SW 1271 (cell line): ENCODE measurements at regions not wholly inside any gene's neighbourhood (a gene's known extent, or its start where the extent isn't known, plus 50 kb on each side); places are given as distances from the start of the nearest gene placed in this dataset.

Experiments
- DNase-seq, 2 experiments: peaks; one replicate each; lab custom pipeline; 2025; lab: John Stamatoyannopoulos, UW

DNA sequence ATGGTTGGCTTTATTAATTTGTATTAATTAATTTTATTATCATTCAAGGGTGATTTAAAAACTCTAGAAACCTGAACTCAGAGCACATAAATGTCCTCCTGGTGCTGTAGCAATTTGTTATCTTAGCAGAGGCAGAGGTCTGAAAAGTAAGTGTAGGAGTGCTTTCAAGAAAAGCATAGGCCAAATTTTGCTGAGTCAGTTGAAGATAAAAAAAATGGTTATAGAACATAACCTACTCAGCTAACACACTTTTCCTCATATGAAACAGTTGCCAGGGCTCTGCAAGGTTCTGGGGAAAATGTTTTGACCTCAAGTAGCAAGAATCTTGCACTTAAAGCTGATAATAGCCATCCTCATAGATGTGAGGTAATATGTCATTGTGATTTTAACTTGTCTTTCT is 53.5 kb upstream of the CHODL start:
- DNase-seq, result no peak

DNA sequence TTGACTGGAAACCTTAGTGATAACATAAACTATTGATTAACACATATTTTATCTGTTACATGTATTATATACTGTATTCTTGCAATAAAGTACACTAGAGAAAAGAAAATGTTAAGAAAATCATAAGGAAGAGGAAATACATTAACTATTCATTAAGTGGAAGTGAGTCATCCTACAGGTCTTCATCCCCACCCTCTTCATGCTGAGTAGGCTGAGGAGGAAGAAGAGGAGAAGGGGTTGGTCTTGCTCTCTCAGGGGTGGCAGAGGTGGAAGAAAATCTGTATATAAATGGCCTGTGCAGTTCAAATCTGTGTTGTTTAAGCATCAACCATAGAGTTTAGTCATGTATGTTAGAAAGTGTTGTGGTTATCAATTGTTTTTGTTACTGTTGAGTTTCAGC is 66.1 kb upstream of the CHODL start:
- no peak for DNase-seq

DNA sequence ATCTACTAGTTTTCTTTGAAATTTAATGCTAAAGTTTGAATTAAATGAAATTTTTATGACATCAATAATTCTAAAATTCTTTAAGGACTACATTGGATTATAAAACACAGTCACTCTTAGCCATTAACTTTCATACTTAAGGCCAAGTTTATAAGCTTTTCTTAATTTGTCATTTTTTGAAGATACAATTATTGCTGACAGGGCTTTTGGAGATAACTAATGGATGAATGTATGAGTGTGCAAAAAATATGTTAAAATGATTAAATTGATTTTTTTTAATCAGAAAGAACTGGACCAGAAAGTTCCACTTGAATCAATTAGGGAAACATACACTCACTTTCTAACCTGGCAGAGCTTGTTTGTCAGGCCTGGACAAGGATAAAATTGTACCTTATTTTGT is 70.3 kb upstream of the CHODL start:
- DNase-seq, result no peak

DNA sequence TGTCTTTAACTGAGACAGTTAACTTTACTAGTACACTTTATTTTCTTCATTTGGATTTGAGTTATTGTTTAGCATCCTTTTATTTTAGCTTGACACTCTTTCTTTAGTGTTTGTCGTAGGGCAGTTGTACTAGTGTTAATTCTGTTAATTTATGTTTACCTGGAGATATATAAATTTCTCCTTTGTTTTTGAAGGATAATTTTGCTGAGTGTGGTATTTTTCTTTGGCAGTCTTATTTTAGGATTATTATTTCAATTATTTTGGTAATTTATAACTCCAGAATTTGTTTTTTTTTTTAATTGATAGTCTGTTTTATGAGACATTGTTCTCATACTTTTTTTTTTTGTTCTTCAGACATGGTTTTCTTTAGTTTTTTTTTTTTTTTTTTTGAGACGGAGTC is 73.8 kb upstream of the CHODL start:
- DNase-seq, result no peak

DNA sequence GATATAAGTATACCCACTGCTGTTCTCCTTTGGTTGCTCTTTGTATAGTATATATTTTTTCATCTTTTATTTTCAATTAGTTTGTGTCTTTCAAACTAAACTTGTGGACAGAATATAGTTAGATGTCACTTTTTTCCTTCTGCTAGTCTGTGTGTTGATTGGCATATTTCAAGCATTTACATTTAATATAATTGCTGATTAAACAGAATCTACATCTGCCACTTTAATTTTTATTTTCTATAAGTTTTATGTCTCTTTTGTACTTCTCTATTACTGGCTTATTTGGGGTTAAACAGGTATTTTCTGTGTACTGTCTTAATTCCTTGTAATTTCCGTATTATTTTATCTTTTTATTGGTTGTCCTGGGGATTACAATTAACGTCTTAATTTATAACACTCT is 74.4 kb upstream of the CHODL start:
- DNase-seq, result no peak

DNA sequence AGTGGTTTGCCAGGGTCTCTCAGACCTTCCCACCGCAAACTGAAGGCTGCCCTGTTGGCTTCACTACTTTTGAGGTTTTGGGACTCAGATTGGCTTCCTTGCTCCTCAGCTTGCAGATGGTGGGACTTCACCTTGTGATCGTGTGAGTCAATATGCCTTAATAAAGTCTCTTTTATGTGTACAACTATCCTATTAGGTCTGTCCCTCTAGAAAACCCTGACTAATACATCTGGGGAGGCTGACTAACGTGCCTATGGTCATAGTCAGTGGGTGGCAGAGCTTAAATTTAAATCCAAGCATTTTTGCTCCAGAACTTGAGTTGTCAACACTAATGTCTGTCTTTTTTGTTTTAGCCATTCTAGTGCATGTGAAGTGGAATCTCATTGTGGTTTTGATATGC is 76.5 kb upstream of the CHODL start:
- DNase-seq, result no peak

DNA sequence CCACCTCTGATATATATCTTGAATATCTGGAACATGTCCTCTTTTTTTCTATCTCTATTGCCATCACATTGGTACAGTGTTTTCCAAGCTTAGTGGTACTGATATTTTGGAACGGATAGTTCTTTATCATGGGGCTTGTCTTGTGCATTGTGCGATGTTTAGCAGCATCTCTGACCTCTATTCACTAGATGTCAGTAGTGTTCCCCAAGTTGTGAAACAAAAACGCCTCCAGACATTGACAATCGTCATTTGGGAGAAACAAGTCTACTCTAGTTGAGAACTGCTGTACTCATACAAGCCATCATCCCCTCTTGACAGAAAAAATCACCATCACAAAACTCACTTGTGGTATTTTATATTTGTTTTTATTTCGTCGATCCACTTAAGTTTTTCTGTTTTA is 79.7 kb upstream of the CHODL start:
- no peak for DNase-seq

DNA sequence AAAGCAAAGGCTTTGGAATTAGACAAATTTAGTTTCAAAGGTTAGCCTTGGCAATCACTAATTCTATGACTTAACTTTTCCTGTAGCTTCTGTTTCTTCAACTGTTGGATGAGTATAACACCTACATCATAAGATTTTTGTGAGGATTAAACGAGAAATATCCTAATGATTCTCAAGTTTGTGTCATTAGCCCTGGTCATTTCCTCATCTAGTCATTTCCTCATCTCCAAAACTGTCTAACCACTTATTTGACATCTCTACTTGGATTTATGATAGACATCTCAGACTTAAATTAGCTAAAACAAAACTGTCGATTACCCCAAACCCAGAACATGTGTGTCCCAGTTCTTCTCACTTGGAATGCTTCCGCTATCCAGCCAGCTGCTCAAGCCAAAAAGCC is 80.2 kb upstream of the CHODL start:
- no peak for DNase-seq

DNA sequence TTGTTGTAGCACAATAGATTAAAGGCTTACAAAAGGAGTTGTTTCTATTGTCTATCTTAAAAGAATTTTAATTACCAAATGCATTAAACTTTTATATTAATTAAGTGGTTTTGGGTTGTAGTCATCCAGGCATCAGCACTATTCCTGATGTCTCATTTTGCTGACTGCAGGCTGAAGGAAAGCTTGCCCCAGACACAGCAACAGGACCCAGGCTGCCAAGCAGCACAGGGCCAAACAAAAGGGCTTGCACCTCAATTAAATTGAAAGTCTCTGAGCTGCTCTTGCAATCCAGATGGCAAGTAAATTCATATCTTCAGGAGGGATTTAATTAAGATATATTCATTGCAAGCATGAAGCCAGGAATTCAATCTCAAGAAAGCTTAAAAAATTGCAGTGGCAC is 80.7 kb upstream of the CHODL start:
- no peak for DNase-seq

DNA sequence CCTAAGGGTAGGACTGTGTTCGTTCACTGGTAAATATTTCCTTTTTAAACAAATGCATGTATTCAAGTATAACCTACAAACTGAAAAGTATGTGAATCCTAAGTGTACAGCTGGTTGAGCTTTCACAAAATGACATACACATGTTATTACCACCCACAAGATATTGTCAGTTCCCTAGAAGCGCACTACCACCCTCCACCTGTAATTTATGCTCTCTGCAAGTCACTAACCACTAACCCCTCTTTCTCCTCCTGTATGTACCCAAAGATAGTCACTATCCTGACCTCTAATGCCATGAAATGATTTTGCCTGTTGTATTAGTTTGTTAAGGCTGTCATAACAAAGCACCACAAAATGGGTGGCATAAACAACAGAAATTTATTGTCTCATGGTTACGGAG is 82.8 kb upstream of the CHODL start:
- no peak for DNase-seq

DNA sequence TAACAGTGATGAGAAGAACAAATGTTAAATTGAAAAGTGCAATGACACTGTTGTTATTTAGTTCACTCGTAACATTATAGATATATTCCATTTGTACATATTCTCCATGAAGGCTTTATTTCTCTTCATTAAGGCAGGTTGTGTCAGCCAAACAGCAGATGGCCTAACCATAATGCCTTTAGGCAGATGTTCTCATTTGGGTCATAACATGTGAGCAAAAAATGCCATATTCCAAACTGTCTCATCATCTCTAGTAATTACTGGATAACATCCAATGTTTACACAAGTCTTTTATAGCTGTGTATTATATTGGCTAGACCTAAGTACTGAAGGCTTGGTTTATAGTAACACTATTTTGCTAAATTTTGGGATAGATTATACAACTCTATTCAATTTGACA is 87.2 kb upstream of the CHODL start:
- no peak for DNase-seq

DNA sequence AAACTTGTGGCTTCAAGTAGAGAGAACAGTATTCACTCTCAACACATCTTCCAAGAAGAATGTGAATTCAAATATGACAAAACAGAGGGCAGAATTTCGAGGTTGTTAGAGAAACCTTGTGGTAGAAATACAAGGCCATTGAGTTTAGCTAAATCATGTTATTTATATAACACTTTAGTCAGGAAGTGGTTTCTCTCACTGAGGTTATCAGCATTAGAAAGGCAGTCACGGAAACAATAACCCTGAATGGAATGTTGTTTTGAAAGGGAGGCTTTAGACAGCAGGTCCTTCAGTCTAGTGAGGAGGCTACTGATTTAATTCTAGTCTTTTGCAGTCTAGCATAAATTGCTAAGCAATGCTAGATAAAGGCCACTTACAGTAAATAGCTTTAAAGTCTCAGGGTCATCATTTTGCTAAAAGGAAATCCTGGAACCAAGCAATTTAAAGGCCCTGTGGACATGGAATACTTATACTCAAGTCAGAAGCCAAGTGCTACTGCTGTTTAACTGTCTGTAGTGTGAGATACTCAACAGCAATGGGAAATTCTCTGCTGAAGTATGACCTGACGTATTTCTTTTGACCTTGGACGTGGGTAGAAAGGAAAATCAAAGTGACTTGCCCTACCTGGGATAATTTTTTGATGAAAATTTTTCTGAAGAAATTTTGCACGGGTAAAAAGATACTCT is 89.0 kb upstream of the CHODL start:
- DNase-seq, result peak in 1 of 2 experiments; percentile 14

DNA sequence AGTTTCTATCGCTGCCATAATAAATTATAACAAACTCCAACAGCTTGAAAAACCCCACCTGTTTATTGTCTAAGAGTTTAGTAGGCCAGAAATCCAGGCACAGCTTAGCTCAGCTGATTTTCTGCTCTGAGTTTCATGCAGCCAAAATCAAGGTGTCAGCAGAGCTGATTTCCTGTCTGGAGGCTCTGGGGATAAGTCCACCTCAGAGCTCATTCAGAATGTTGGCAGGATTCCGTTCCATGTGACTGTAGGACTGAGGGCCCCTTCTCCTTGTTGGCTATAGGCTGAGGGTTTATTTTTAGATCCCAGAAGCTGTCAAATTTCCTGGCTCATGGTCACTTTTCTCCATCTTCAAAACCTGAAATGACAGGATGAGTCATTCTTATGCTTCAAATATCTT is 91.6 kb upstream of the CHODL start:
- no peak for DNase-seq

DNA sequence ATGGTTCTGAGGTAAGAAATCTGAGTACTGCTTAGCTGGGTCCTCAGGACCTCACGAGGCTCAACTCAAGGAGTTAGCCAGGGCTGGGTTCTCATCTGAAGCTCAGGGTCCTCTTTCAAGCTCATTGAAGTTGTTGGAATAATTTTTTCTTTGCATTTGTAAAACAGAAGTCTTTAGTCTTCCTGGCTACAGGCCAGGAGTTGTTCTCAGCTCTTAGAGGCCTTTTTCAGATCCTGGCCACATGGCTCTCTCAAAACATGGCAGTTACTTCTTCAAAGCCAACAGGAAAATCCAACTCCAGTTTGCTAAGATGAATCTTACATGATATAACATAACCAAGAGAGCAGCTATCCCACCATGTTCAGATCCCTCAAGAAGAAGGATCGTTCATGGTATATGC is 92.3 kb upstream of the CHODL start:
- no peak for DNase-seq

DNA sequence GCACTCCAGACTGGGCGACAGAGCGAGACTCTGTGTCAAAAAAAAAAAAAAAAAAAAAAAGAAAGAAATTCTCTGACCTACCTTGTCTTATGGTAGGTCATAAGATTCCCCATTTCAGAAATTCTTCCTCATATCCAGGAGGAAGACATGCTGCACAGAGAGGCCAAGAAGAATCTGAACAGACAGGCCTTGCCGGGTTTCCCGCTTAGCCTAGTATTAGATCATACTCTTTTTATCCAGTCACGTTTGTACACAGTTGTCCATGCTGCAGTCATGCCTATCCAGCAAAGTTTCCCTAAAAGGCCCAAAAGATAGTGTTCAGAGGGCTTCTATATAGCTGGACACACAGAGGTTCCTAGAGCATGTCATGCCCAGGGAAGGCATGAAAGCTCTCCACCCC is 93.6 kb upstream of the CHODL start:
- no peak for DNase-seq

DNA sequence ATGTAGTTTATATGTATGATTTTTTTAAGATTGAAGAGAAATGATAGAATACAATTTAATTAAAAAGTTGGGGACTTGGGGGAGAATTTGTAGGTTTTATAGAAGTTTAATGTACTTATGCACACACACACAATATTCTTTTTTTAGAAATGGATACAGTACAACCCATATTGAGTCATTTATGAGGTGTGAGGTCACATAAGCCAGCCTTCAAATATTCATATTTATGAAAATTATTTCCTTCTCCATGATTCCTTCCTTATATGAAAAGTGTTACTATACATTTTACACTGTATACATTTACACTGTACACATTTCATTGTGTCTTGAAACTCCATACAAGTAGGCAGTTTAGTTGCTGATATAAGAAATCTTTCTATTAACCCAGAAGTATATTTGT is 96.2 kb upstream of the CHODL start:
- DNase-seq, result no peak

DNA sequence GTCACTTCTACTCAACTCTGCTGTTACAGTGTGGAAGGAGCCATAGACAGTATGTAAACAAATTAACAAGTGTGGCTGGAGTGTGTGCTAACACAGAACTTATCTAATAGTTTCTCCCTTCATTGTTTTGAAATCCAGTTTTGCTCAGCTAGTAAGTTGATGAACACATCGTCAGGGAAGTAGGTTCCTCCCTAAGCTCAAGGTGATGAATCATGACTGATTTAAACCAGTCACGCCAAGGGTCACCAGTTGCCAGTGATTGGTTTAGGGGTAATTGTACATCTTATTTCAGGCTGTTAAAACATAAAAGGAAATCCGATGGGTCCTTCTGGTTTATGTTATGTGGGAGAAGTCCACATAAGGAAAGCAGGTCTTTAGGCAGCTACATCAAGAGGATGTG is 97.0 kb upstream of the CHODL start:
- no peak for DNase-seq

DNA sequence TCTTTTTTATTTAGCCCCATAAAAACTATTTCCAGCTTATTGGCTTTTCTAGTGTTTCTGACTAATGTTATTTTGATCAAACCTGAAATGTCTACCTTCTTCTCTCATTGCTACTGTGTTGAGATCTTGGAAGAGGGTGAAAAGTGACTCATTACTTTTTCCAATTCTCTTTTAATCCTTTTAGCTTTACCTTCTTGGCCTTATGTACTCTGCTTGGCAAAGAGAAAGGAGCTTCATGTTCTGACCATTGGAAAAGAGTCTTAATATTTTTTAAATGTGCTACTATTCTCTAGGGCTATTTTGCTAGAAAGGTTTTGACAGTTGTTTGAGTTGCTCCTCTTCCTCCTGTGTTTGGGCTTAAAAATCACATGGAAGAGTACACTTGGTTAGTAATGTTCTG is 97.8 kb upstream of the CHODL start:
- no peak for DNase-seq

DNA sequence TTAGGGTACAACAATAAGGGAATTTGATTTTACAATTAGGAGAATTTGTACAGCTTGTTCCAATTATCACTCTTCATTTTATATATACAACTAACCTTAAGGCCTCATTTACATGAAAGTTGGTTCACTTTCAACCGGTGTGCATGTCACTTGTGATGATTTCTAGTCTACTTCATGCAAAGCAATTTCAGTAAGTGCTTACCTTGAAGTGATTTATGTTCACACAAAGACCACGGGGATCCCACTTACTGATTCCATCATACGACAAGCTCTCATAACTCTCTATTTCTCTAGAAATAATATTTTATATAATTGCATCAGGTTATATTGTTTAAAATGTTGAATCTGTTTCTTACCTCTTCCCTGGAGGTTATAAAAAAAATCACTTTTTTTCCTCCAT is 100.3 kb upstream of the CHODL start:
- DNase-seq, result no peak

DNA sequence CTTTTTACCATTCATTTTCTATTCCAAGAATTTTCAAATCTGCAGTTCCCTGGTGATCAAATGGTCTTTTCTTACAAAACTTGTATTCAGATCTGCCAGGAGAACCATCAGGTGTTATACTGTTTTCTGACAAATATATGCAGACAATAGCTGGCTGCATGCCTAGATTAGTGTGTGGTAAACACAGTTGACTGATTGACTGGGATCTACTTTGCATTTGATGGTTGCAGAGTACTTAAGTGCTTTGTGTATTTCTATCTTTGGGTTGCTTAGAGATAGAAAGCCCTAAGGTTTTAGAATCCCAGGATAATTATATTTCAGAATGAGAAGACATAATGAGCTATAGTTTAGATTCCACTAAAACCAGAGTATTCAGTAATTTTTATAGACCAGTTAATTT is 102.0 kb upstream of the CHODL start:
- DNase-seq, result no peak

DNA sequence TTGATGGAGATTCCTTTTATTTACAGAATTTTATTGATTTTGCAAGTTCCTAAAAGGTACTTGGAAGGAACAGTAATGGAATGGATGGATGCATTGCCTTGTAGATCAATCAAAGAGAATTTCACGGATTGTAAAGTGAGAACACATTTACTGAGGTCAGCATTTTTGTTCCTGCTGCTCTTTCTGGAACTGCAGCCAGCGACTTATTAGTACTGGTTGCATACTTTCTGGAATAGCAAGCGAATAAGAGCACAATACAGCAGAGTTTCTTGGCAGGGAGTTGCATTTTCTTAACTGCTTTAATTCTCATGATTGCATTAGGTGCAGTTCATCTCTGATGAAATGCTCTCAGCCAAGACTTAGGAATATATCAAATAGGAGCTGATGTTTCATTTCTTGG is 106.1 kb upstream of the CHODL start:
- DNase-seq, result no peak

DNA sequence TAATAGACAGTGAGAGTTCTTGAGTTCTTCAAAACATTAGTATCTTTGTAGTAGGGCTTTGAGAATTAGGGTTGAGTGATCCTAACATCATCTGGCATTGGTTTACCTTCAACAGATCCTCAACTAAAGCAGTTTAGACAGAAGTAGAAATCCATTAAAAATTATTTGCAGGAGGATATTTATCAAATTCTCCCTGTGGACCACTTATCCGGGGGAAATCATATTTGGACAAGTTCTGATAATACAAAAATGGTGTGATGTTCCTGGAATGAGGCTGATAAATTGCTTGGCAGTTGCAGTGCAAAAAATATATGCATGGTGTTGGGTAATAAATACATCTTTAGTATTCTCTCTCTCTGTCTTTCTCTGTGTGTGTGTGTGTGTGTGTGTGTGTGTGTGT is 115.1 kb upstream of the CHODL start:
- DNase-seq, result no peak

DNA sequence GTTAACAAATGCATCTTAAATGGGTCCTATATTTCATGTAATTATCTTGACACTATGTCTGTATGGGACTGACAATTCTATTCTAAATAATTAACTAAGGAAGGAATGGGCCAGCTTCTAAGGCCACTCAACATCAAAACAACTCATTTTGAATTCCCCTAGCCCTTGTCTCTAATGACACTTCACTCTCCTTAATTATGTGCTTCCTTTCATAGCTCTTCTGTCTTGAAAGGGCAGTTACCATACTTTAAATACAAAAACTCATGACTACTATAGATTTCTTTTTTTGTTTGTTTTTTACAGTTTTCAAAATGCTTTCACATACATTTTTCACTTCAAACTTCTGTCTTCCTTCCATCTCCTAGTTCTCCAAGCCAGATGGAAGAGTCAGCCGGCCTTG is 126.1 kb upstream of the CHODL start:
- no peak for DNase-seq

DNA sequence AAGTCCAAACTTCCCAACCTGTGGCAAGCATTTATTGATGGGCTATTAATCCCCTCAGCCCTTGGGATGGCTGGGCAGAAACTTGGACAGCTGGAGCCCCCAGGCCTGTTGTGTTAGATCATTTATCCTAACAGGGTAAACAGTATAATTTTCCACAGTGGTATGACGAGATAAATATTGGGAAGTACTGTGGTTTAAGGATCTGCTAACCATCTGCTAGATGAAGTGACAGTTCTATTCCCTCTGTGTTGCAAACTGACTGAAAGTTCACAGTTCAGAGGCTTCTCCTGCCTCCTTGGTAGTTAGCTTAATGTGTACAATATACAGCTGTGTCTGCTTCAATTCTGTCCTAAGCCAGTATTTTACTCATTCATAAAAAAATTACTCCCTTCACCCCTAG is 127.5 kb upstream of the CHODL start:
- DNase-seq, result no peak

DNA sequence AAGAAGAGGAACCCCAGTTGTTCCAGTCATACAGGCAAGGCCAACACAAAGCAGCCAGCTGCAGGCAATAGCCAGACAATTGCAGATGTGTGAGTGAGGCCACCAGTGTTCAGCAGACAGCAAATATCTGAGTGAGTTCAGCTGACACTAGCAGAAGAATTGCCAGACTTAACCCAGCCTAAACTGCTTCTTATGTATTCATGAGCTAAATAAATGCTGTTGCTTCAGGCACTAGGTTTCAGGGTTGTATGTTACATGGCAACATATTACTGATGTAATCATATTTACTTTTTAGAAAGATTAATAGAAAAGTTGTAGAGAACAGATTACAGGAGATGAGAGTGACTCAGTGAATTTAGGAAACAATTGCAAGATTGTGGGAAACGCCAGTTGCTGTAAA is 129.8 kb upstream of the CHODL start:
- DNase-seq, result no peak
